Astrocyte (in vitro differentiated cells and primary cell): ENCODE measurements at regions not wholly inside any gene's neighbourhood (a gene's known extent, or its start where the extent isn't known, plus 50 kb on each side); places are given as distances from the start of the nearest gene placed in this dataset.

Source experiments
- DNase-seq: peaks from one replicate; pipeline ENCODE4 v3.0.0-alpha.2; 2010; ENCODE audit warnings: low read depth
- FAIRE-seq: peaks from 2 replicates; lab custom pipeline; 2011; peaks lifted over from hg19 to GRCh38; lab: Jason Lieb, UNC
- H2AFZ ChIP-seq: 2 replicates; pipeline ENCODE4 v1.6.0; 2012; ENCODE audit warnings: low read depth, low read length, inconsistent platforms
- H3K27ac ChIP-seq: 2 replicates; pipeline ENCODE4 v1.5.1; 2011; ENCODE audit warnings: low read depth, low read length, inconsistent platforms
- H3K27me3 ChIP-seq: 2 replicates; pipeline ENCODE4 v1.6.0; 2011; ENCODE audit warnings: low read length, inconsistent platforms; ENCODE audit not compliant: insufficient read depth
- H3K36me3 ChIP-seq: 2 replicates; pipeline ENCODE4 v1.5.1; 2011; ENCODE audit warnings: low read length, inconsistent platforms; ENCODE audit not compliant: insufficient read depth
- H3K4me1 ChIP-seq: 2 replicates; pipeline ENCODE4 v1.5.1; 2011; ENCODE audit warnings: low read length, inconsistent platforms; ENCODE audit not compliant: insufficient read depth
- H3K4me2 ChIP-seq: 2 replicates; pipeline ENCODE4 v1.6.0; 2012; ENCODE audit warnings: low read length, inconsistent platforms
- H3K4me3 ChIP-seq: 2 replicates; pipeline ENCODE4 v1.5.1; 2011; ENCODE audit warnings: low read depth, mild to moderate bottlenecking, low read length, inconsistent platforms; ENCODE audit not compliant: insufficient read depth
- H3K79me2 ChIP-seq: 2 replicates; pipeline ENCODE4 v1.6.0; 2012; ENCODE audit warnings: mild to moderate bottlenecking, low read length, inconsistent platforms; ENCODE audit not compliant: insufficient read depth
- H3K9ac ChIP-seq: 2 replicates; pipeline ENCODE4 v1.6.0; 2012; ENCODE audit warnings: mild to moderate bottlenecking, low read length, inconsistent platforms
- H3K9me3 ChIP-seq: 2 replicates; pipeline ENCODE4 v1.5.1; 2012; ENCODE audit warnings: low read depth, mild to moderate bottlenecking, low read length, inconsistent platforms; ENCODE audit not compliant: insufficient read depth
- H4K20me1 ChIP-seq: 2 replicates; pipeline ENCODE4 v1.6.0; 2012; ENCODE audit warnings: low read length, inconsistent platforms; ENCODE audit not compliant: insufficient read depth
- H3K27ac Mint-ChIP-seq: one replicate; pipeline ENCODE4 v1.8.0; 2021; ENCODE audit warnings: mild to moderate bottlenecking, mixed read lengths; ENCODE audit not compliant: unreplicated experiment
- H3K27me3 Mint-ChIP-seq: one replicate; pipeline ENCODE4 v1.8.0; 2021; ENCODE audit warnings: low read depth, mixed read lengths; ENCODE audit not compliant: unreplicated experiment
- H3K36me3 Mint-ChIP-seq: one replicate; pipeline ENCODE4 v1.8.0; 2021; ENCODE audit warnings: low read depth, mixed read lengths; ENCODE audit not compliant: unreplicated experiment
- H3K4me1 Mint-ChIP-seq: one replicate; pipeline ENCODE4 v1.8.0; 2021; ENCODE audit warnings: low read depth, mixed read lengths; ENCODE audit not compliant: unreplicated experiment
- H3K4me3 Mint-ChIP-seq: one replicate; pipeline ENCODE4 v1.8.0; 2021; ENCODE audit warnings: mild to moderate bottlenecking, moderate library complexity, mixed read lengths; ENCODE audit not compliant: unreplicated experiment
- H3K9me3 Mint-ChIP-seq: one replicate; pipeline ENCODE4 v1.8.0; 2021; ENCODE audit warnings: mild to moderate bottlenecking, mixed read lengths; ENCODE audit not compliant: unreplicated experiment
- EZH2 ChIP-seq: IDR thresholded peaks from 2 replicates; pipeline ENCODE4 v1.6.1; 2012; ENCODE audit warnings: mild to moderate bottlenecking, low read length, inconsistent platforms; ENCODE audit not compliant: insufficient read depth
- TF ChIP-seq, protein P1 (sequence below): IDR thresholded peaks from 2 replicates; pipeline ENCODE4 v1.5.1; 2011; ENCODE audit warnings: low read depth, mild to moderate bottlenecking, inconsistent platforms, low read length, moderate library complexity; ENCODE audit not compliant: insufficient read depth

DNA sequence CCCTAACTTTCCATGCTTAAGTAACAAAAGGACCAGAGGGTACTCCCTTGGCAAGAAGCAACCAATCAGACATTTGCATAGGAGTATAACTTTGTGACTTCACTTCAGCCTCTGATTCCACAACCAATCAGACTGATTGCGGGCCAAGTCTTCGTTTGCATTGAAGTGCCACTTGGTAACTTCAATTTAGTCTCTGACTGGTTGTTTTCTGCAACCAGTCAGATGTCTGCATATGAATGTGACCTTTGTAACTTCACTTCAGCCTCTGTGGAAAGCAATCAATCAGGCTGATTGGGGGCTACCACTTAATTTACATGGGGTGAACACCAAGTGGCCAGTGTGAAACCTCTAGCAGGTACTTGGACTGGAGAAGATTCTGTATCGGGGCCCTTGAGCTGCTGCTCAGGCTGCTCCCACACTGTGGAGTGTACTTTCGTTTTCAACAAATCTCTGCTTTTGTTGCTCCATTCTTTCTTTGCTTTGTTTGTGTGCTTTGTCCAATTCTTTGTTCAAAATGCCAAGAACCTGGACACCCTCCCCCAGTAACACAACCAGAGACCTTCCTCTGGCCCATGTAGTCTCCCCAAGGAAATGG lies 241.5 kb downstream of the ACKR3 start:
- H4K20me1 ChIP-seq, result no peaks in the 10 kb centered on the region
- H3K27ac ChIP-seq, result no peak overlapping the region
- no peak overlapping the region for H3K4me3 Mint-ChIP-seq
- no peak overlapping the region for H2AFZ ChIP-seq
- no peak for FAIRE-seq
- H3K36me3 Mint-ChIP-seq, result peaks cover 2% of the 10 kb centered on the region
- no peaks in the 10 kb centered on the region for H3K27me3 ChIP-seq
- no peaks in the 10 kb centered on the region for H3K4me1 Mint-ChIP-seq
- H3K9me3 Mint-ChIP-seq, result peaks cover 24% of the 10 kb centered on the region
- no peak overlapping the region for H3K27ac Mint-ChIP-seq
- peaks cover 10% of the 10 kb centered on the region for H3K27me3 Mint-ChIP-seq
- peaks cover 4% of the 10 kb centered on the region for H3K9me3 ChIP-seq
- H3K36me3 ChIP-seq, result no peaks in the 10 kb centered on the region
- no peak overlapping the region for H3K9ac ChIP-seq
- TF ChIP-seq, protein P1, sequence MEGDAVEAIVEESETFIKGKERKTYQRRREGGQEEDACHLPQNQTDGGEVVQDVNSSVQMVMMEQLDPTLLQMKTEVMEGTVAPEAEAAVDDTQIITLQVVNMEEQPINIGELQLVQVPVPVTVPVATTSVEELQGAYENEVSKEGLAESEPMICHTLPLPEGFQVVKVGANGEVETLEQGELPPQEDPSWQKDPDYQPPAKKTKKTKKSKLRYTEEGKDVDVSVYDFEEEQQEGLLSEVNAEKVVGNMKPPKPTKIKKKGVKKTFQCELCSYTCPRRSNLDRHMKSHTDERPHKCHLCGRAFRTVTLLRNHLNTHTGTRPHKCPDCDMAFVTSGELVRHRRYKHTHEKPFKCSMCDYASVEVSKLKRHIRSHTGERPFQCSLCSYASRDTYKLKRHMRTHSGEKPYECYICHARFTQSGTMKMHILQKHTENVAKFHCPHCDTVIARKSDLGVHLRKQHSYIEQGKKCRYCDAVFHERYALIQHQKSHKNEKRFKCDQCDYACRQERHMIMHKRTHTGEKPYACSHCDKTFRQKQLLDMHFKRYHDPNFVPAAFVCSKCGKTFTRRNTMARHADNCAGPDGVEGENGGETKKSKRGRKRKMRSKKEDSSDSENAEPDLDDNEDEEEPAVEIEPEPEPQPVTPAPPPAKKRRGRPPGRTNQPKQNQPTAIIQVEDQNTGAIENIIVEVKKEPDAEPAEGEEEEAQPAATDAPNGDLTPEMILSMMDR, result no peak
- no peak for TF ChIP-seq EZH2
- no peak overlapping the region for H3K4me3 ChIP-seq
- H3K4me1 ChIP-seq, result no peaks in the 10 kb centered on the region
- DNase-seq, result no peak
- H3K4me2 ChIP-seq, result no peak overlapping the region
- H3K79me2 ChIP-seq, result no peaks in the 10 kb centered on the region

GRCh38 chr2:236813766-236814165 lies 244.1 kb downstream of the ACKR3 start:
- H3K27ac Mint-ChIP-seq, result no peak overlapping the region
- TF ChIP-seq EZH2, result no peak
- TF ChIP-seq, protein P1, result no peak
- Histone ChIP-seq H3K4me1 (no peaks in the 10 kb centered on the region), H3K9ac (no peak overlapping the region), H3K36me3 (no peaks in the 10 kb centered on the region), H3K4me3 (no peak overlapping the region), H3K27me3 (no peaks in the 10 kb centered on the region), H3K9me3 (peaks cover 4% of the 10 kb centered on the region), H3K27ac (no peak overlapping the region), H4K20me1 (no peaks in the 10 kb centered on the region), H3K4me2 (no peak overlapping the region), H3K79me2 (no peaks in the 10 kb centered on the region), H2AFZ (no peak overlapping the region)
- DNase-seq (no peak), FAIRE-seq (no peak)
- peaks cover 23% of the 10 kb centered on the region for H3K27me3 Mint-ChIP-seq
- no peak overlapping the region for H3K4me3 Mint-ChIP-seq
- H3K4me1 Mint-ChIP-seq, result no peaks in the 10 kb centered on the region
- peaks cover 20% of the 10 kb centered on the region for H3K9me3 Mint-ChIP-seq
- H3K36me3 Mint-ChIP-seq, result no peaks in the 10 kb centered on the region

DNA sequence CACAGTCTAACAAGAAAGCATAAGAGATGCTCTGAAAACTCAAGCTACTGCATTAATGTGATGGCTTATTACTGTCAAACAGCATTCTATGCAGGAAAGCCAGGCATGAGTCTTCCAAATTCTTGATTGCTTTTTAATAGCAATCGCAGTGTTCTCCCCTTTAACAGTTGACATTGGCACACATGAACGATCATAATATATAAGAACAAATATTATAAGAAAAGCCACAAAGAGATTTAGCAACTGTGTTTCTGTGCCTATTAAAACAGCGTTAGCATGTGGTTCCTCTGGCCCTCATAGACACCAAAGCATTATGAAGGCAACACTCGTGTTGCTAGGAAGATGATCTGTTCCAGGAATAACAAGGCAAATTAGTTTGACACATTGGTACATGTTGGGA lies 245.0 kb downstream of the ACKR3 start:
- peaks cover 23% of the 10 kb centered on the region for H3K27me3 Mint-ChIP-seq
- H3K27ac Mint-ChIP-seq, result no peak overlapping the region
- Histone ChIP-seq H3K79me2 (no peaks in the 10 kb centered on the region), H2AFZ (no peak overlapping the region), H3K36me3 (no peaks in the 10 kb centered on the region), H3K9ac (no peak overlapping the region), H3K9me3 (peaks cover 4% of the 10 kb centered on the region), H3K4me2 (no peak overlapping the region), H3K27me3 (no peaks in the 10 kb centered on the region), H3K4me1 (no peaks in the 10 kb centered on the region), H3K27ac (no peak overlapping the region), H3K4me3 (no peak overlapping the region), H4K20me1 (no peaks in the 10 kb centered on the region)
- DNase-seq (no peak), FAIRE-seq (no peak)
- peaks cover 12% of the 10 kb centered on the region for H3K9me3 Mint-ChIP-seq
- H3K36me3 Mint-ChIP-seq, result no peaks in the 10 kb centered on the region
- TF ChIP-seq EZH2, result no peak
- TF ChIP-seq, protein P1, result no peak
- no peaks in the 10 kb centered on the region for H3K4me1 Mint-ChIP-seq
- no peak overlapping the region for H3K4me3 Mint-ChIP-seq
